T follicular helper cell (primary cell): ENCODE measurements at regions not wholly inside any gene's neighbourhood (a gene's known extent, or its start where the extent isn't known, plus 50 kb on each side); places are given as distances from the start of the nearest gene placed in this dataset.

Experiments
- DNase-seq: peaks from one replicate; pipeline ENCODE4 v3.0.0-alpha.2; 2020; ENCODE audit warnings: low read depth

DNA sequence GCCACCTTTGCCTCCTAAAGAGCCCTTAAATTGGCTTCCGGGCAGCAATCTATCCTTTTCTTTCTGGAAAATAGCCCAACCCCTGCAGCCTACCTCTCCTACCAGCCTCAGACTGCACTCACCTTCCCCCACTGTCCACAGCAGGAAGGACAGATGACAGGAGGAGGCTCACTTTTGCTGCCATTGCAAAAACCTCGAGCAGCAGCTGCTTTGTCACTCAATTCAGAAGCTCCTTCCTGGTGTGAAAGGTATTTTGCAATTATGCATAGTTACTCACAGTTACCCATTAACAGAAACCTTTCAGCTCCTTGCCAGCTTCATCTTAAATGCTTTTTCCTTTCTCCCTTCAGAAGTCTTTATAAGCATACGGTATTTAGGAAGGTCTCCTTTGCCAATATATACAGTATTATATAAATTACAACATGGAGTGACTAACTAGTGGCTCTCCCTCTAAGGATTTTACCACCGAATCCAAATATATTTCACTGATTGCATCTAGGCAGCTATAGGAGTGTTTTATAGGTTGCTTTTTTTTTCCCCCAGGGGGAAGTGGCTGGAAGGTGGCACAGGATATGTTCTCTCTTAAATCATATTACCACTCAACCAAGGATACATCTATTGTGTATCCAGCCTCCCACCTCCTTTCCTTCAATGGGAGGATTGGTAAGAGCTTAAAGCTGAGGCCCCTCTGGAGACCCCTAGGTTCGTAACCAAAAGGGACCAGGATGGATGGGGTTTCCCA lies 142.1 kb upstream of the IPO9 start:
- no peak for DNase-seq

DNA sequence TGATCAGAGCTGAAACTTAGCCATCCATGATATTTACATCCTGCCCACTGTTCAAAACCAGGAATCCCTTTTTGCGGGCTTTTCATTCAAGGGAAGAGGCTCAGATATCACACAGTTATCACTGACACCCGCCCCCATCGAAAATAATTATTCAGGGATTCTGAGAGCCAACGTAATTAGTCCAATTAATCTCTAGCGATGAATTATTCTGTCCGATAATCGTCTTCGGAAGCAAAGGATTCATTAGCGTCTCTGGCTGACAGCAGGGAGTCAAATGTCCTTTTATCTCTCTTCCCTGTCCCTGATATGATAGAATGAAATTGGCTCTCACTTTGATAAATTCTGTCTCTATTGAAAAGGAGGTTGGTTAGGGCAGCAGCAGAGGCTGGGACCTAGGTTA lies 140.4 kb upstream of the IPO9 start:
- DNase-seq, result no peak

DNA sequence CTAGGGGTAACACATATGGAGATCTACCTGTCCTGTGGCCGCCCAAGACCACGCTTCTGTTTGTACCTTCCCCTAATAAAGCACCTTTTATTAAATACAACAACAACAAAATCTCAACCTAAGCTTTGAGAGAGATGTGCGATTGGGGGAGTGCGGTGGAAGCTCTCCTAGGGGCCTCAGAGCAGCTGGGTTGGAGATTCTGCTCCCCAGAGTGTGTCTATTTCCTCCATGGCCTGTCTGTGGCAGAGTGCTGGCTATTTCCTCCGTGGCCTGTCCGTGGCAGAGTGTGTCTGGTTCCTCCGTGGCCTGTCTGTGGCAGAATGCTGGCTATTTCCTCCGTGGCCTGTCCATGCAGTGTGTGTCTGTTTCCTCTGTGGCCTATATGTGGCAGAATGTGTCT lies 139.3 kb upstream of the IPO9 start:
- DNase-seq, result no peak

DNA sequence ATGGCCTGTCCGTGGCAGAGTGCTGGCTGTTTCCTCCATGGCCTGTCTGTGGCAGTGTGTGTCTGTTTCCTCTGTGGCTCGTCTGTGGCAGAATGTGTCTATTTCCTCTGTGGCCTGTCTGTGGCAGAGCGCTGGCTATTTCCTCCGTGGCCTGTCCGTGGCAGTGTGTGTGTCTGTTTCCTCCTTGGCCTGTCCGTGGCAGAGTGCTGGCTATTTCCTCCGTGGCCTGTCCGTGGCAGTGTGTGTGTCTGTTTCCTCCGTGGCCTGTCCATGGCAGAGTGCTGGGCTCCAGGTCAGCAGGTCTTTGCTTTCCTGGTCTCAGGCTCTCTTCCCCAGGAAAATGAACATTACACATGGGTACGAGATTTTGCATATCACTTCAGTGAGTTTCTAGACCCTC lies 138.4 kb upstream of the IPO9 start:
- DNase-seq, result no peak

DNA sequence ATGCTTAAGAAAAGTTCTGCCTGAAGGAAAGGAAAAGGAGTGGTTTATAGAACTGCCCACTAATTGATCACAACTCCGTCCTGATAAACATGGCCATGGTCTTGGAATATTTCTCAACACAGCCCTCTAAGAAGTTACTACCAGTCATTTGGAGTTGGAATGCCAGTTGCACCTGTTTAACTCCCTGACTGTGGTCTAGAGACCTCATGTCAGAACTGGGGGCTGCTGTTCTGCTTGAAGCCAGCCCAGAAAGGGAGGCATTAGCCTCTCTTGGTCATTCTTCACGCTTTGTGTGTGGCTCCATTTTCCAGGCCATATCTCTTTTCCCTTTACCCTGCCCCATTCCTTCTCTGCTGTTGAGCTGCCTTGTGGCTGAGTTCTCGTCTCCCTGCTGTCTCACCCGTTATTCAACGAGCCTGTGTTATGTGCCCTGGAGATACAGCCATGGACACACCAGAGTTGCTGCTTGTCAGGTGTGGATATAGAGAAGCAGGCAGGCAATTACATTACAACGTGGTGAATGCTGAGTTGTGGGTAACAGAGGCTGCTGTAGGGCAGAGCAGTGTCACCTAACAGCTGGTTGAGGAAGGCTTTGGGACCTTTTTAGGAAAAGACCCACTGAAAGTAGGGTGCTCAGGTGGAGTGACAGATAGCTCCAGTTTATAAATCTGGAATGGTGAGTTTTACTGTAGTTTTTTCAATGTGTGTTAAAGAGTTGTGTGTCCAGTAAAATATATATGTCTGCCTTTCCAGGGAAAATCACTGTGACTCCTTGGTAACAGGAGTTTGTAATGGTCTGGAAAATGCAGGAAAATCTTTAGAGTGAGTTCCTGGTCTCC lies 137.0 kb upstream of the IPO9 start:
- DNase-seq, result no peak

DNA sequence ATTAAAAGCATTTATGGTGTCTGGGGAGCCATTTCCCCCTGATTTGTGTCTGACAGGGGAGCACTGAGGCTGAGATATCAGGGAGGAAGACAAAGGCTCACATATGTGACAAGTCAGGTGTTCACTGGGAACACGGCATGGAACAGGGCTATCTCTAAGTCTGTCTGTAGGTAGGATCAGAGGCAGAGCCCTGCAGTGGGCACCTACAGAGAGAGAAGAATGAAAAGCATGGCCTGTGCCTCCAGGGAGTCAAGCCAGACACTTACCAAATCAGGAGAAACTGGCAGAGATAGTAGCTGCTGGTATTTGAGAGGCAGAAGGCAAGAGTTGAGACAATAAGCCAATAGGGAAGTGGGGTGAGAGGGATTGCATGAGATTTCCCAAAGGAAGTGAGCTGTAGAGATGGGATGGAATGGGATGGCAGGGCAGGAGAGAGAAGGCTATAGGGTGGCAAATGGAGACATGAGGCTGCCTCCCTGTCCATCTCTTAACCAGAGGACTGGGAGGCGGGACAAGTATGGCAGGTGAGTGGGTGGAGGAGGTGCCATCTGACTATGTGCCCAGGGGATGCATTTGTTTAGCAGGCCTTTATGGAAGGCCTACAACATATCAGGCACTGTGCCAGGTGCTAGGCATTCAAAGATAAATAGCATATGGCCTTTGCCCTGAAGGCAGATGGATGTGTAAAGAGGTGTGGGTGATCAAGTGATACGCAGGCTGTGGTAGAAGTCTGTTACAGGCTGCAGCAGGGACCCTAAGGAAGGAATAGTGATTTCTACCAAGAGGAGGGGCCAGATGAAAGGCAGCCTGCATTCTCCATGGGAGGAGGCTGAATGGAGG lies 136.2 kb upstream of the IPO9 start:
- DNase-seq, result no peak

DNA sequence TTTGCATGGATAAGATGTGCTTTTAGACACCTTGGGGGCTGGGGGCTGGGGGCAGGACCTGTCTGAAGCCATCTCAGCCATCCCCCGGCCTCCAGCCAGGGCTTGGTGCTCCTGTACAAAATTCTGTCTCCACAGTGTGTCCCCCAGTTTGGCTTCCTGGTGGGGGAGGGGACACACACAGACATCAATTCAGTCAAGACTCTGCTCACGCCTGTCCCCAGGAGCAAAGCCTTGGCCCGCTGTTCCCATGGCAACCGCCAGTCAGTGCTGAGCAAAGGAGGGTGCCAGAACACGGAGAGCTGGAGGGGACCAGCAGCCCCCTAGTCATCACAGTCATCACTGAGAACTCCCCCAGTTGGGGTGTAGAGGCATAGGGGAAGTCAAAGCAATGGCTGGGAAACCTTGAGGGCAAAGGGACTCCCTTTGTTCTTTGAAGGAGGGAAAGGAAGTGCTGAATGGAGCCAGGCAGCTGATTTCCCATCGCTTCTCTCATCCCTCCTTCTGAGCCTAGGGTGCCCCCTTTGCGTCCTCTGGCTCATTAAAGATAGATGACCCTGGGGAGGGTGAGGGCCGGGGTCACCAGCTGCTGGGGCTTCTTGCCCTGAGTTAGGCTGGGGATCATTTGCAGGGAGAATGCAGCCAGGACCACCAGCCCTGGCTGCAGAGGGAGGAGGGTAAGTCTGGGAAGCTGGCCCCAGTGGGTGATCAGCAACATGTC lies 134.9 kb upstream of the IPO9 start:
- DNase-seq, result no peak

DNA sequence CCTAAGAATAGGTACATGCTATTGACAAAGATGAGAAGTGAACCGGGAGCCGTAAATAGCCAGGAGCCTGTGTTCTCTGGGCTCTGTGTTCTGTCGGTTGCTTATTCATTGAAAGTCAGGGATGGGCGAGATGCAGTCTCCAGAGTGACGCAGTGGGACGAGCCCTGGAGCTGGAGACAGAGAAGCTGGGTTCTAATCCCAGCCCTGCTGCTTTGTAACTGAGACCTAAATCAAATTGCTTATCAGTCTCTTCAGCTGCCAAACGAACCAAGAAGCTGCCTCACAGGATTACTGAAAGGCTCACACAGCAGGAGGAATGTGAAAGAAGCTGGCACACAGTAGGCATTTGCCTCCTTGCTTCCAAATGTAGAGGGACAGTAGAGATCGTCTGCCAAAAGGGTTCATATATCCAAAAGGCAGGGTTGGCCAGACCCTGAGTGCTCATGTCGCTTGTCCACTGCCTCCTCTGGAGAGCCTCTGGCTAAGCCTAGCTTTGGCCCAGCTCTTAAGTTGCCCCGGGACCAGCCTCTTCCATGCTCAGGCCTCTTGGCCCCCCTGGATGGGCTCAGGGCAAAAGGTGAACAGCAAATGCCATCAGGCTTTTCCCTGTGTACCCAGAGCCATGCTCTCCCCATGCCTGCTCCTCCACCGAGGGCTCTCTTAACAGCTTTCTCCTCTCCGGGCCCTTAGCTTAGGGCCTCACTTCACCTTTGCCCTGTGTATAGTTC lies 134.2 kb upstream of the IPO9 start:
- no peak for DNase-seq

DNA sequence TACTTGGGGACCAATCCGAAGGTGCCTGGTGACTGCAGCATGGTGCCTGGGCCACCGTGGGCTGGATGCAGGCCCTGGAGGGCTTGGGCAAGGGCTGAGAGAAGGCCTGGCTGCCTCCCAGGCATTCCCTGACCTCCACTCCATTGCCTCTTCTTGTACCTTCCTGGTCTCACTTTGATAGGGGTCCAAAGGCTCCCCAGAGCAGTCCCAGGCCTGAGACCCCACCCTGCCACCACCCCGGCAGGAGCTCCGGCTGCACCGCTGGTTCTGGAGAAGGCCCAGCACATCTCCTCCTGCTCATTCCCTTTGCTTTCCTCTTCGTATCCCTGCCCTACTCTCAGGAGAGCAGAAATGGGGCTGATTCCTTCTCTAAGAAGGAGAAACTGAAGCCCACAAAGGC lies 133.3 kb upstream of the IPO9 start:
- DNase-seq, result no peak

DNA sequence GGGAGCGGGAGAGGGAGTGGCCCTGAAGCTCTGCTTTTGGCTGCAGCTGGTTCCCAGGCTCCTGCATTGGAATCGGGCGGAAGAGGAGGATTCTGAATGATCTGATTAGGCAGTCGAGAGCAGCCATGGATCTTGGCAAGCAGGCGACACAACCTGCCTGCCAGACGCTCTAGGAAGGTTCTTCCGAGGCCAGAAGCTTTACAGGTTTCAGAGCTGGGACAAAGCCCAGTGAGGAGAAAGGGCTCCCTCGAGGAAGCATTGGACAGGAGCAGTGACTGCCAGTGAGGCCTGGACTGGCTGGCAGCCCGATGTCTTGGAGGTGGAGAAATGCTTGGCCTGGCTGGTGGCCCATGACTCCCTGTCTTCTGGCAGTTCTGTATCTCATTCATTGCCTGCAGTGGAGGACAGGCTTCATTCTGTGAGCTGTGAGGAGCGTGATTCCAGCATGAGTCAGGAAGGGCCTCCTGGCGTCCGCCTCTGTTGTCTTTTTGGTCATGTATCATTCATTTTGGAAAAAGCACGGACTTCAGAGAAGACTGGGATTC lies 132.7 kb upstream of the IPO9 start:
- no peak for DNase-seq

DNA sequence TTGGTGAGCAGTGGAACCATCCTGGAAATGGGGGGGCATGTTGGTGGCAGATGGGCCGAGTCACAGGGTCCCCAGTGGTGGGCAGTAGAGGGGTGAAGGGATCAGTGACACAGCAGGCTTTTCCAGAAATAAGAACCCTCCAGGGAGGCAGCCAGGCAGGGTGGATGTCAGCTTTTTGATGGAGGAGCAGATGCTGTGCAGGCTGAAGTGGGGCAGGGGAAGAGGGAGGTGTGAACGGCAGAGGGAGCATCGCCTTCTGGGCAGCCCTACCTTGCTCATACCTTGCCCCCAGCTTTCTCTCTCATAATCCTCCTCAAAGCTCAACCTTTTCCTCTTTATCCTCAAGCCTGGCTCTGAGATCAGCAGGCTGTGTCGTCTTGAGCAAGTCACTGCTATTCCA lies 131.8 kb upstream of the IPO9 start:
- no peak for DNase-seq

DNA sequence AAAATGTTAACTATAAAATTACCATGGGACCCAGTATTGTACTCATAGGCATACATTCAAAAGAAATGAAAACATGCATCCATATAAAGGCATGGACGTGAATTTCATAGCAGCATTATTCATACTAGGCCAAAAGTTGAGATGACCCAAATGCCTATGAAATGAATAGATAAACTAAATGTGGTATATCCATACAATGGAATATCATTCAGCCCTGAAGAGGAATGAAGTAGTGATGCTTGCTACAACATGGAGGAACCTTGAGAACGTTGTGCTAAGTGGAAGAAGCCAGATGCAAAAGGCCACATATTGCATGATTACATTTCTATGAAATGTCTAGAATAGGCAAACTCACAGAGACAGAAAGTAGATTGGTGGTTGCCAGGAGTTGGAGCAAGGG lies 127.1 kb upstream of the IPO9 start:
- DNase-seq, result no peak

DNA sequence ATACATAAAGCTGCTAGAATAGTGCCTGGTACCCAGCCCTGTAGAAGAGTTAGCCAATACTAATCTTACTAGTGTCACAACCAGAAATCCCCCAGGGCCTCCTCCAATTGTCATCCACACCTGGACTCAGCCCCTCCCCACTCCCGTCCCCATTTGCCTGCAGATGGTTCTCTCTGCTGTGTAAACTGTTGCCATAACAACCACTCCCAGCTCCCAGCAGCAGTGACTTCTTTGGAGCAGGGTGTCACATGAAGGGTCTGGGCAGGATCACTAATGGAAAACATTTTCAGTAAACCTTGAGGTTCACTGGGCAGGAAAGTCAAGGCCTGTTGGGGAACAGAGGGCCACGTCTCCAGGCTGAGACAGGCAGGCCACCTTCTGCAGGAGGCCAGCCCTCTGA lies 126.0 kb upstream of the IPO9 start:
- DNase-seq, result no peak

DNA sequence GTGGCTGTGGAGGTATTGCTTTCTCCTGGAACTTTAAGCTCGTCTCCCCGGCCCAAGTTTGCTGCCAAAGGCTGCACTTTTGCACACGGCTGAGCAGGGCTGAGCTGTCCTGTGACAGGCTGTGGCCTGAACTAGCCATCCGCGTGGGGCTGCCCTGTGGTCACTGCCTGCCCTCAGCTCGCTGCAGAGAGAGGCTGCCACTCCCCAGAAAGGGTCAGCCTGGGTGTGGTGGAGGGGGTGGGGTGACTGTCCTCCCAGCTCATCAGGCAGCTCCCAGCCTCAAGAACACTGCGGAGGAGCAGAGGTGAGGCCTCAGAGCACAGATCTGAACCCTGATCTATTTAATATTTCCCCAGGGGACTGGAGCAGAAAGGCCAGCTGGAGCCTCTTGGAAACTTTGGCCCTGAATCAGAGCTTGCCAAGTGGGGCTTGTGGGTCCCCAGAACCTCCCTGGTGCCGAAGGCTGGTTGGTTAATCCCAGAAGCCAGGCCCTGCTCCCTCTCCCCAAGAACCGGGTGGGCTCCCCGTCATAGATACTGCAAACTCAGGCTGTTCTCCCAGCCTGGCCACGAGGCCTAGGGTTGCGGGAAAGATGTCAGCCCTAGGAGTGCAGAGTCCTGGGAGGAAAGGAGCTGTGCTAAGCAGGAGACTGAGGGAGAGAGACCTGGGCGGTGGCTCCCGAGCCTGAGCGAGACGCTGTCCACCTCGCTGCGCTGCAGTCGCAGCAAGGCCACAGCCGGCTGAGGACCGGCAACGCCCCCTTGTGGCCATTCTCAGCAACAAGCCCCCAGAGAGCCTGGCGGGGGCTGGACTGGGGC lies 125.1 kb upstream of the IPO9 start:
- peak; percentile 35 for DNase-seq

DNA sequence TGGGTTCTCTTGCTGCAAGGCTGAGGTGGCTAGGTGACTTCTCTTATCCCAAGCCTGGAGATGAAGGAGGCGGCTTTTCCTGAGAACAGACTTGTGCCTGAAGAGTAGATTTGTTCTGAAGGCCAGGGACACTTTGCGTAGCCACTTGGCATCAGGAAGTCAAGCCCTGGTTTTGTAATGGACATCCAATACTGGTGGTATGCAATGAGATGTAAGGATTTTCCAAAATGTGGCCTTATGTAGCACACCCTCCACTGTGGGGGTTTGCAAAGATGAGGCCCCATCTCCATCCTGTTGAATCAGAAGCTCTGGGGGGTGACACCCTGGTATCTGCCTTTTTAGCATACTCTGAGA lies 124.5 kb upstream of the IPO9 start:
- no peak for DNase-seq

DNA sequence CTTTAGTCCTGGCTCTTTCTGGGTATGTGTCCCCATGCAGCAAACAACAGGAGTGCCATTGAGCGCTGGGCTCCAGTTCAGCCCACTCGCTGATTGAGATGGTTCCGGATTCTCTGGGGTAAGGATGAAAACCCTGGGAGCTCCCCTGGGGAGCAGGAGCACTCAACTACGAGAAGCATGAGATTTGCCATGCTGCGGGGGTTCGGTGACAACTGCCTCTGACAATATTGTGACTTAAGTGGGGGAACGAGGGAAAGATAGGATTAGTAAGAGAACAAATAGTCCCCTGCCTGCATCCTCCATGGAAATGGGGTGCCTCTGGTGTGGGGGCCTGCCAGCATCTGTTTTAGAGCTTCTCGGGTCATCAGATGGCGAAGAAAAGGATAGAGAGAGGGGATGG lies 123.6 kb upstream of the IPO9 start:
- DNase-seq, result no peak

DNA sequence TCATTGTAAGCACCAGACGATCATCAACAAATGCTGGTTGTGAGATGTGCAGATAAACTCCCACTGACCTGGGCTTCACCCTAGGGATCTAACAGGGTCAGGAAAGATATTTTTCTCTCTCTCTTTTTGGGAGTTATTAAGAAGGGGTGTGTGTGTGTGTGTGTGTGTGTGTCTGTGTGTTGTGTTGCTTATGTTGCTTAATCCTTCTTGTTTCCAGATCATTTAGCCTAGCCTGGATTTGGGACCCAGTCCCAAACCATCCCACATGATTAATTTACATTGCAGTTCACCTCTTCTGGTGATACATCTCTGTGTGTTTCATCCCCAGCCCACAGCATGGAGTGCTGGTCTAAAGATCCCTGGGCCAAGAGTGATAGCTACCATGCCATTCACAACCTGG lies 122.8 kb upstream of the IPO9 start:
- DNase-seq, result no peak

DNA sequence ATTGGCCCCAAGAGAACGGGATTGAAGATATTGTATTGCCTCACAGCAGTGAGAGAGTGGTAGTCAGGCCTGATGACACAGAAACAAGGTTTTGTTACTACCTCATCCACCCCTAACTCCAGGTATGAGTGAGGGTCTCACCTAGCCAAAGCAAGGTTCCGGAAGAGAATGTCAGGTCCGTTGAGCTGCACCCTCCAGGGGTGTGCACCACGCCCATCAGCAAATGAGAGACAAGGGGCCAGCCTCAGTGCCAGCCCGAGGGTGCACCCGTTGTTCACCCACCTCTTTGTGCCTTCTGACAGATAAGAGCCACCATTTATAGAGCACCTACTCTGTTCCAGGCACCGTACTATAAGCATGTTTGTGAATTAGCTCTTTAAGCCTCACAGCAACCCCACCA lies 121.9 kb upstream of the IPO9 start:
- no peak for DNase-seq

DNA sequence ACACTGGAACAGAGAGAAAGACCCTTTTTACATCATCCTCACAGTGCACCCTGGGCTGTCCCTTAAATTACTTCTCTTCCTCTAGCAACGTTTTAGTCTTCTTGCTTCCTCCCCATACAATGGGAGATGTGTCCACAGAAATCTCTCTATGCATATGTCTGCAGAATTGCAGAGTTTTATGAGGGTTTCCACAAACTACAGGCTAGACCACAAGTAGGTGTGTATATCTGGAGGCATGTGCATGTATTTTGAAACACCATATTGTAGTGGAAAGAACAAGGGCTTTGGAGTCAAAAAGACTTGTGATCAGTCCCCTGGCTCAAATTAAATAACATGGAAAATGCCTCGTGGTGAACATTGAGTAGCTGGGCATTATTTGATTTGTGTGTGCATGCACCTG lies 121.3 kb upstream of the IPO9 start:
- no peak for DNase-seq

DNA sequence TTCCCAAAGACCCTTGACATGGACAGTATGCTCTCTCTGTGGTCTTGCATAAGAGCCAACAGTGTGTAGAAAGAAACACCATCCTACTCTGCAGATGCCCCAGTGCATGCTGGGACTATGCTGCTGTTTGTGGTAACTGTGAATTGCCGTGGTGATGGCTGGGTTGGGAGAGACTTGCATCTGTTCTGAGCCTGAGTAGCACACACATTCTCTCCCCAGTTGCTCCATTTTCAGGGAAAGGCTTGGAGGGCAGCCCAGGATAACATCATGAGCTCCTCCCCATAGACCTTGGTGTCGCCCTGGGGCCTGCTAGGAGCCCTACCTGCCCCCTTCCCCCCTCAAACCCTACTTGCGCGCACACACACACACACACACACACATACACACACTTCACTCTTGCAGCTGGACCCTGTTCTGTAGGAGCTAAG lies 120.9 kb upstream of the IPO9 start:
- DNase-seq, result no peak
